ENCODE measurements at regions not wholly inside any gene's neighbourhood (a gene's known extent, or its start where the extent isn't known, plus 50 kb on each side); places are given as distances from the start of the nearest gene placed in this dataset.
"Not testable (repeated sequence)": the region's sequence is repeated elsewhere in the genome, so short reads cannot be mapped to it uniquely, and the experiment has no call there.

DNA sequence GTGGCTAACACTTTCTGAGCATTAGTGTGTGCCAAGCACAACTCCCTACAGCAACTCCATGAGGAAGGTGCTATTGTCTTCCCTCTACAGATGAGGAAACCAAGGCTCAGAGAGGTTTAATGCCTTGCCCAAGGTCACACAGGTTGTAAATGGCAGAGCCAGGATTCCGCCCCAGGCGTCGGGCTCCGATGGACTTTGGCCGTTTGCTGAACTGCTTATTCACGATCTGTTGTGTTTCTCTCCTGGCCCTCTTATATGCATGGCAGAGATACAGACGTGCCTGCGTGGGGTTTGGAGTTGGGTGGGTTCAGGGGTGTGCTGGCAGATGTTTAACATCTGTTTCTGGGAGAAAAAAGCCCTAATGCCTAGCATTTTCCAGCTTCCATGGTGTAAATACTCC lies 117.4 kb downstream of the ZNF267 start:
- TF ChIP-seq JUN (IDR thresholded peaks at IDR 0.05; ENCODE audit: borderline replicate concordance, insufficient read depth, insufficient read length, low read depth); POLR2AphosphoS5 (IDR thresholded peaks at IDR 0.05; ENCODE audit: insufficient read depth, low read depth, low read length); POLR2A (IDR thresholded peaks at IDR 0.05; ENCODE audit: low read depth, low read length): not testable (repeated sequence)
- TF ChIP-seq, protein P1, sequence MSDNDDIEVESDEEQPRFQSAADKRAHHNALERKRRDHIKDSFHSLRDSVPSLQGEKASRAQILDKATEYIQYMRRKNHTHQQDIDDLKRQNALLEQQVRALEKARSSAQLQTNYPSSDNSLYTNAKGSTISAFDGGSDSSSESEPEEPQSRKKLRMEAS (IDR thresholded peaks at IDR 0.05; ENCODE audit: insufficient read depth, insufficient read length): not testable (repeated sequence)
- TF ChIP-seq, protein P2, sequence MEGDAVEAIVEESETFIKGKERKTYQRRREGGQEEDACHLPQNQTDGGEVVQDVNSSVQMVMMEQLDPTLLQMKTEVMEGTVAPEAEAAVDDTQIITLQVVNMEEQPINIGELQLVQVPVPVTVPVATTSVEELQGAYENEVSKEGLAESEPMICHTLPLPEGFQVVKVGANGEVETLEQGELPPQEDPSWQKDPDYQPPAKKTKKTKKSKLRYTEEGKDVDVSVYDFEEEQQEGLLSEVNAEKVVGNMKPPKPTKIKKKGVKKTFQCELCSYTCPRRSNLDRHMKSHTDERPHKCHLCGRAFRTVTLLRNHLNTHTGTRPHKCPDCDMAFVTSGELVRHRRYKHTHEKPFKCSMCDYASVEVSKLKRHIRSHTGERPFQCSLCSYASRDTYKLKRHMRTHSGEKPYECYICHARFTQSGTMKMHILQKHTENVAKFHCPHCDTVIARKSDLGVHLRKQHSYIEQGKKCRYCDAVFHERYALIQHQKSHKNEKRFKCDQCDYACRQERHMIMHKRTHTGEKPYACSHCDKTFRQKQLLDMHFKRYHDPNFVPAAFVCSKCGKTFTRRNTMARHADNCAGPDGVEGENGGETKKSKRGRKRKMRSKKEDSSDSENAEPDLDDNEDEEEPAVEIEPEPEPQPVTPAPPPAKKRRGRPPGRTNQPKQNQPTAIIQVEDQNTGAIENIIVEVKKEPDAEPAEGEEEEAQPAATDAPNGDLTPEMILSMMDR (IDR thresholded peaks at IDR 0.05; ENCODE audit: extremely low read depth in 1 of 2, insufficient read depth in 1 of 2, low read depth in 1 of 2, low read length in 2 of 2): not testable (repeated sequence)
